ENCODE measurements at regions not wholly inside any gene's neighbourhood (a gene's known extent, or its start where the extent isn't known, plus 50 kb on each side); places are given as distances from the start of the nearest gene placed in this dataset.

DNA sequence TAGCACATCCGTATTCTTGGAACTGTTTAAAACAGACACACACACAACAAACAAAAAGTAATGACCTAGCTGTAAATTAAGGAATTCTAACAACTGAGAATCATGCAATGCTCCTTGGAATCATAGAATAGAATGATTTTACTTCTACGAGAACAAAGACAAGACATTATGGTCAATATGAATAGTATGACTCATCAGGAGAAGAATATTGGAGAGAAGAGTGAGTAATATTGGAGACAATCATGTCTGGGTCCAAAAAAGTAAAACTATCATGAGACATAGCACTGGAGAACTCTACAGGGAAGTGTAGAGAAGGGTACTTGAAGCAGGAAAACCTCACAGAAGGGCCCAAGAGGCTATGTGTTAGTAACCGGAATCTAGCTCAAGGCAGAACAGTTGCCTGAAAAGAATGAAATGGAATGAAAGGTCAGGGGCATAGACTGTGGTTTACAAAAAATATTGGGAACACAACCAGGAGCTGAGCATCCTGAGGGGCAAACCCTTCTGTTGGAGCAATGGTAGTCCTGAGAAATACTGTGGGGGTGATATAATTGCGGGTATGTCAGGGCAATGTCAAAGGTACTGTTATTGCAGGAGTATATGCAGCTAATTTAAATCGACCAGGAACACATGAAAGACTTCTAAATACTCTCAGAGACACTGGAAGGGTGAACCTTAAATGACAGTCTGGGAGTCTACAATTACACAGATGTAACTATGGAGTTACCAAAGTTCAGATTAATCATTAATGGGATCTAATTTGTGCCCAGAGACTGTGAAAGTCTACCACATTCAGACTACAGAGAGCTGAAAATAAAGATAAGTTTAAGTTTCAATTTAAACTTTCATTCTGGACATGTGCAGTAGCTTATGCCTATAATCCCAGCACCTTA is 201.2 kb downstream of the BCHE start:
- CTCF ChIA-PET: no interaction called here
- POLR2A ChIA-PET: no interaction called here
- no peaks in the 10 kb centered on the region for H3K9me3 ChIP-seq
- intact Hi-C loops (cut with micrococcal nuclease; ENCODE audit: unreplicated experiment): no loop called here
- DNase-seq: no peak
- Mint-ChIP-seq H3K9me3 (ENCODE audit: unreplicated experiment) (peaks cover 15% of the 10 kb centered on the region), H3K27me3 (ENCODE audit: insufficient read depth, unreplicated experiment) (no peaks in the 10 kb centered on the region), H3K4me1 (ENCODE audit: low read depth, unreplicated experiment) (no peaks in the 10 kb centered on the region), H3K27ac (ENCODE audit: unreplicated experiment) (no peak overlapping the region), H3K4me3 (ENCODE audit: unreplicated experiment) (no peak overlapping the region), H3K36me3 (ENCODE audit: insufficient read depth, unreplicated experiment) (no peaks in the 10 kb centered on the region)
- TF ChIP-seq, protein P1, sequence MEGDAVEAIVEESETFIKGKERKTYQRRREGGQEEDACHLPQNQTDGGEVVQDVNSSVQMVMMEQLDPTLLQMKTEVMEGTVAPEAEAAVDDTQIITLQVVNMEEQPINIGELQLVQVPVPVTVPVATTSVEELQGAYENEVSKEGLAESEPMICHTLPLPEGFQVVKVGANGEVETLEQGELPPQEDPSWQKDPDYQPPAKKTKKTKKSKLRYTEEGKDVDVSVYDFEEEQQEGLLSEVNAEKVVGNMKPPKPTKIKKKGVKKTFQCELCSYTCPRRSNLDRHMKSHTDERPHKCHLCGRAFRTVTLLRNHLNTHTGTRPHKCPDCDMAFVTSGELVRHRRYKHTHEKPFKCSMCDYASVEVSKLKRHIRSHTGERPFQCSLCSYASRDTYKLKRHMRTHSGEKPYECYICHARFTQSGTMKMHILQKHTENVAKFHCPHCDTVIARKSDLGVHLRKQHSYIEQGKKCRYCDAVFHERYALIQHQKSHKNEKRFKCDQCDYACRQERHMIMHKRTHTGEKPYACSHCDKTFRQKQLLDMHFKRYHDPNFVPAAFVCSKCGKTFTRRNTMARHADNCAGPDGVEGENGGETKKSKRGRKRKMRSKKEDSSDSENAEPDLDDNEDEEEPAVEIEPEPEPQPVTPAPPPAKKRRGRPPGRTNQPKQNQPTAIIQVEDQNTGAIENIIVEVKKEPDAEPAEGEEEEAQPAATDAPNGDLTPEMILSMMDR (IDR thresholded peaks at IDR 0.05; ENCODE audit: insufficient read depth in 1 of 2, low read depth in 1 of 2, low read length in 1 of 2, severe bottlenecking in 1 of 2, unreplicated experiment in 1 of 2): no peak
- no TSS peak for BruUV-seq (replicated peaks)
- no peak overlapping the region for H3K4me3 ChIP-seq (ENCODE audit: low read depth, low read length)
- H3K27me3 ChIP-seq (replicated peaks; ENCODE audit: control insufficient read depth, insufficient read depth, low read length): no peaks in the 10 kb centered on the region
- no peaks in the 10 kb centered on the region for H3K36me3 ChIP-seq (ENCODE audit: control insufficient read depth, insufficient read depth, low read length)
- no peaks in the 10 kb centered on the region for H3K4me1 ChIP-seq

DNA sequence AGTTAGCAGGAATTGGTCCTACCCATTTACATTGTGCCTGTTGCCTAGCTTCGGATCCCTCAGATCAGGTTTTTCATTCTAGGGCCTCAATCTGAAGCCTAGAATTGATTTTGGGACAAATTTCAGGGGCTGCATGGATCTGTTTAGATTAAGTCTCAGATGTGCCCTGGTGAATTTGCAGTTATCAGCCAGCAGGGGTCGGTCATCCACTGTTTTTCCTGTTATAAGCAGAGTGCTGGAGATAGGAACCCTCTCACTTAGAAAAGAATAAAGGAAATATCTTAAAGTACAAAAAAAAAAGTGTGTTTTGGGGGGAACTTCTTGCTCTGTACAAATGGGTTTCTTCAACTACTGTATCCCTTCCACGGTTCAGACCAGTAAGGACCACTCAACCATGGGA is 212.5 kb downstream of the BCHE start:
- Histone ChIP-seq H3K9me3 (no peaks in the 10 kb centered on the region), H3K36me3 (ENCODE audit: control insufficient read depth, insufficient read depth, low read length) (no peaks in the 10 kb centered on the region), H3K4me3 (ENCODE audit: low read depth, low read length) (no peak overlapping the region), H3K4me1 (no peaks in the 10 kb centered on the region), H3K27me3 (replicated peaks; ENCODE audit: control insufficient read depth, insufficient read depth, low read length) (no peaks in the 10 kb centered on the region)
- no peak overlapping the region for H3K4me3 Mint-ChIP-seq (ENCODE audit: unreplicated experiment)
- TF ChIP-seq, protein P1 (IDR thresholded peaks at IDR 0.05; ENCODE audit: insufficient read depth in 1 of 2, low read depth in 1 of 2, low read length in 1 of 2, severe bottlenecking in 1 of 2, unreplicated experiment in 1 of 2): no peak
- H3K9me3 Mint-ChIP-seq (ENCODE audit: unreplicated experiment): peaks cover 13% of the 10 kb centered on the region
- ChIA-PET CTCF (no interaction called here), POLR2A (no interaction called here)
- BruUV-seq (replicated peaks): no TSS peak
- H3K27ac Mint-ChIP-seq (ENCODE audit: unreplicated experiment): no peak overlapping the region
- no peaks in the 10 kb centered on the region for H3K27me3 Mint-ChIP-seq (ENCODE audit: insufficient read depth, unreplicated experiment)
- no peak for DNase-seq
- H3K36me3 Mint-ChIP-seq (ENCODE audit: insufficient read depth, unreplicated experiment): no peaks in the 10 kb centered on the region
- H3K4me1 Mint-ChIP-seq (ENCODE audit: low read depth, unreplicated experiment): no peaks in the 10 kb centered on the region
- intact Hi-C loops (cut with micrococcal nuclease; ENCODE audit: unreplicated experiment): no loop called here

DNA sequence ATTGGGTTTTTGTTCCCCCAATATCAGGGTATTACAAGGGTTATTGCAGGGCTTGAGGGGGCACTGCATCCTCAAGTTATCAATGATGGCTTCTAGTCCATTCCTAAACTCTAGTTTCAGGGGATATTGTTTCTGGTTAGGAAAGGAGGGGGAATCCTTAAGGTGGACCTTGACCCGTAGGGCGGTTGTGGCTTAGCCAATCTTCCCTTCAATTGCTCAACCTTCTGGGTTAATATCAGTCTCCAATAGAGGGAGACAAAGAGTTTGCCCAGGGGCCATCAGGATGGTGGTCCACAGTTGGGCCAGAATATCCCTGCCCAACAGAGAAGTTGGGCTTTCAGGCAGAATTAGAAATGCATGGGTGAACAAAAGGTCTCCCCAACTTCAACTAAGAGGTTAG is 214.9 kb downstream of the BCHE start:
- no peak overlapping the region for H3K27ac Mint-ChIP-seq (ENCODE audit: unreplicated experiment)
- Histone ChIP-seq H3K36me3 (ENCODE audit: control insufficient read depth, insufficient read depth, low read length) (no peaks in the 10 kb centered on the region), H3K9me3 (no peaks in the 10 kb centered on the region), H3K4me1 (no peaks in the 10 kb centered on the region), H3K4me3 (ENCODE audit: low read depth, low read length) (no peak overlapping the region), H3K27me3 (replicated peaks; ENCODE audit: control insufficient read depth, insufficient read depth, low read length) (no peaks in the 10 kb centered on the region)
- H3K36me3 Mint-ChIP-seq (ENCODE audit: insufficient read depth, unreplicated experiment): no peaks in the 10 kb centered on the region
- peaks cover 10% of the 10 kb centered on the region for H3K9me3 Mint-ChIP-seq (ENCODE audit: unreplicated experiment)
- CTCF ChIA-PET: no interaction called here
- intact Hi-C loops (cut with micrococcal nuclease; ENCODE audit: unreplicated experiment): no loop called here
- no peaks in the 10 kb centered on the region for H3K4me1 Mint-ChIP-seq (ENCODE audit: low read depth, unreplicated experiment)
- BruUV-seq (replicated peaks): no TSS peak
- H3K27me3 Mint-ChIP-seq (ENCODE audit: insufficient read depth, unreplicated experiment): no peaks in the 10 kb centered on the region
- DNase-seq: no peak
- POLR2A ChIA-PET: no interaction called here
- H3K4me3 Mint-ChIP-seq (ENCODE audit: unreplicated experiment): no peak overlapping the region
- TF ChIP-seq, protein P1 (IDR thresholded peaks at IDR 0.05; ENCODE audit: insufficient read depth in 1 of 2, low read depth in 1 of 2, low read length in 1 of 2, severe bottlenecking in 1 of 2, unreplicated experiment in 1 of 2): no peak
